Gastroesophageal sphincter (tissue), 3 donors: ENCODE measurements at regions not wholly inside any gene's neighbourhood (a gene's known extent, or its start where the extent isn't known, plus 50 kb on each side); places are given as distances from the start of the nearest gene placed in this dataset.

Source experiments
- EP300 ChIP-seq: sonication (generic); formaldehyde crosslinking; IDR thresholded peaks from one replicate; pipeline ENCODE4 v1.6.1; 2017; ENCODE audit warnings: antibody characterized with exemption, mild to moderate bottlenecking
- POLR2A ChIP-seq, 2 donors: fragments of 450-650 bp; IDR thresholded peaks; one replicate each; pipeline ENCODE4 v1.6.1; 2017; ENCODE audit warnings: antibody characterized with exemption in 2 of 2, mild to moderate bottlenecking in 2 of 2, moderate library complexity in 1 of 2
- POLR2AphosphoS5 ChIP-seq: sonication (generic); formaldehyde crosslinking; IDR thresholded peaks from one replicate; pipeline ENCODE4 v1.6.1; 2017; ENCODE audit warnings: antibody characterized with exemption
- TF ChIP-seq, protein P1 (sequence below), 4 experiments: fragments of 200-600 bp in 2 of 4; fragments of 450-650 bp in 2 of 4; sonication (generic) in 1 of 4; IDR thresholded peaks; one replicate each; pipeline ENCODE4 v1.5.1; 2017 to 2019; ENCODE audit warnings: antibody characterized with exemption in 4 of 4, mild to moderate bottlenecking in 2 of 4, moderate library complexity in 2 of 4

DNA sequence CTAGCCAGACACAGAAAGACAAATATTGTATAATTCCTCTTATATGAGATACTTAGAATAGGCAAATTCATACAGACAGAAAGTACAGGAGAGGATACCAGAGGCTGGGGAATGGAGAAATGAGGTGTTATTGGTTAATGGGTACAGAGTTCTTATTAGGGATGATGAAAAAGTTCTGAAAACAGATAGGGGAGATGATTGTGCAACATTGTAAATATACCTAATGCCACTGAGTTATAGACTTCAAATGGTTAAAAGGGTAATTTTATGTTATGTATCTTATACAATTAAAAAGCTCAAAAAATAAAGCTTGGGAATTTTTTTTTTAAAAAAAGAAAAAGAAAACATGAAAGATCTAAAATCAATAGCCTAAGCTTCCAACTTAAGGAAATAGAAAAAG is 98.8 kb upstream of the TECRL start:
- TF ChIP-seq, protein P1, sequence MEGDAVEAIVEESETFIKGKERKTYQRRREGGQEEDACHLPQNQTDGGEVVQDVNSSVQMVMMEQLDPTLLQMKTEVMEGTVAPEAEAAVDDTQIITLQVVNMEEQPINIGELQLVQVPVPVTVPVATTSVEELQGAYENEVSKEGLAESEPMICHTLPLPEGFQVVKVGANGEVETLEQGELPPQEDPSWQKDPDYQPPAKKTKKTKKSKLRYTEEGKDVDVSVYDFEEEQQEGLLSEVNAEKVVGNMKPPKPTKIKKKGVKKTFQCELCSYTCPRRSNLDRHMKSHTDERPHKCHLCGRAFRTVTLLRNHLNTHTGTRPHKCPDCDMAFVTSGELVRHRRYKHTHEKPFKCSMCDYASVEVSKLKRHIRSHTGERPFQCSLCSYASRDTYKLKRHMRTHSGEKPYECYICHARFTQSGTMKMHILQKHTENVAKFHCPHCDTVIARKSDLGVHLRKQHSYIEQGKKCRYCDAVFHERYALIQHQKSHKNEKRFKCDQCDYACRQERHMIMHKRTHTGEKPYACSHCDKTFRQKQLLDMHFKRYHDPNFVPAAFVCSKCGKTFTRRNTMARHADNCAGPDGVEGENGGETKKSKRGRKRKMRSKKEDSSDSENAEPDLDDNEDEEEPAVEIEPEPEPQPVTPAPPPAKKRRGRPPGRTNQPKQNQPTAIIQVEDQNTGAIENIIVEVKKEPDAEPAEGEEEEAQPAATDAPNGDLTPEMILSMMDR (IDR thresholded peaks at IDR 0.05) = no peak
- TF ChIP-seq POLR2AphosphoS5 = no peak
- TF ChIP-seq EP300 = no peak
- TF ChIP-seq POLR2A (IDR thresholded peaks at IDR 0.05) = no peak
